KMS-11 (cell line): ENCODE measurements at regions not wholly inside any gene's neighbourhood (a gene's known extent, or its start where the extent isn't known, plus 50 kb on each side); places are given as distances from the start of the nearest gene placed in this dataset.

Experiments
- H2AFZ ChIP-seq: fragments of 200-600 bp; sonication (generic); 2 replicates; pipeline ENCODE4 v1.6.1; 2016; ENCODE audit warnings: antibody characterized with exemption, mixed run types, low read depth
- H3K27ac ChIP-seq: fragments of 200-600 bp; sonication (generic); 2 replicates; pipeline ENCODE4 v1.6.1; 2016; ENCODE audit warnings: mild to moderate bottlenecking, mixed run types
- H3K27me3 ChIP-seq: fragments of 200-600 bp; sonication (generic); 2 replicates; pipeline ENCODE4 v1.6.1; 2017; ENCODE audit warnings: mild to moderate bottlenecking, low read depth, mixed run types, moderate library complexity; ENCODE audit not compliant: insufficient read depth
- H3K36me3 ChIP-seq: fragments of 200-600 bp; sonication (generic); 2 replicates; pipeline ENCODE4 v1.6.1; 2017; ENCODE audit warnings: mild to moderate bottlenecking, mixed run types; ENCODE audit not compliant: insufficient read depth
- H3K4me1 ChIP-seq: fragments of 200-600 bp; sonication (generic); 2 replicates; pipeline ENCODE4 v1.6.1; 2016; ENCODE audit warnings: mild to moderate bottlenecking, low read depth, mixed run types; ENCODE audit not compliant: poor library complexity, severe bottlenecking
- H3K4me2 ChIP-seq: fragments of 200-600 bp; sonication (generic); 2 replicates; pipeline ENCODE4 v1.7.0; 2016; ENCODE audit warnings: mild to moderate bottlenecking, mixed run types
- H3K4me3 ChIP-seq: fragments of 200-600 bp; sonication (generic); IDR thresholded peaks from 2 replicates; pipeline ENCODE4 v1.6.1; 2017; ENCODE audit warnings: low read depth, low read length, mixed read lengths; ENCODE audit not compliant: insufficient read depth
- H3K79me2 ChIP-seq: fragments of 200-600 bp; sonication (generic); 2 replicates; pipeline ENCODE4 v1.6.1; 2016; ENCODE audit warnings: low read depth, mixed run types; ENCODE audit not compliant: insufficient read depth
- H3K9ac ChIP-seq: fragments of 200-600 bp; sonication (generic); 2 replicates; pipeline ENCODE4 v1.6.1; 2016; ENCODE audit warnings: mild to moderate bottlenecking, mixed run types
- H4K20me1 ChIP-seq: fragments of 200-600 bp; sonication (generic); 2 replicates; pipeline ENCODE4 v1.6.1; 2016; ENCODE audit warnings: mild to moderate bottlenecking, mixed run types; ENCODE audit not compliant: insufficient read depth
- TF ChIP-seq, protein P1 (sequence below): fragments of 200-600 bp; sonication (generic); conservative IDR thresholded peaks from 2 replicates; pipeline ENCODE4 v1.6.1; 2017; ENCODE audit warnings: low read depth, mild to moderate bottlenecking, antibody characterized with exemption, low read length, moderate library complexity, mixed read lengths

DNA sequence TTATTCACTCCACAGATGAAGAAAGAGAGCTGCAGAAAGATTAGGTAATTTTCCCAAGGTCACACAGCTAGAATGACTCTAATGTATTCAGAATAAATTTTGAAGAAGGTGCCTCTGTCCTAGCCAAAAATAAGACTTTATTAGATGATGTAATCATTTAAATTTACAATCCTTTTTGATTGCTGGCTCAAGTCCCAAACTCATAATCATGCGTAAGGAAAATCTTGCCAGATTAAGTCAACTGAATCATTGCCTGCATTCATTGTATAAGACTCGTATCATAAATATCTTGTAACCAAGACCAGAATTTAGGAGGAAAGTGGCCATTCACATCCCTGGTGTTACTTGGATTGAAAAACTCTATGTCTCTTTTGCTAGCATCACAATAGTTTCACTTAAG is 53.1 kb upstream of the STK39 start:
- Histone ChIP-seq H2AFZ (no peak overlapping the region), H3K4me2 (no peak overlapping the region), H3K4me3 (no peak overlapping the region), H3K9ac (no peak overlapping the region), H3K4me1 (no peaks in the 10 kb centered on the region), H3K27ac (no peak overlapping the region), H3K36me3 (no peaks in the 10 kb centered on the region), H3K79me2 (no peaks in the 10 kb centered on the region), H4K20me1 (no peaks in the 10 kb centered on the region), H3K27me3 (no peaks in the 10 kb centered on the region)
- TF ChIP-seq, protein P1, sequence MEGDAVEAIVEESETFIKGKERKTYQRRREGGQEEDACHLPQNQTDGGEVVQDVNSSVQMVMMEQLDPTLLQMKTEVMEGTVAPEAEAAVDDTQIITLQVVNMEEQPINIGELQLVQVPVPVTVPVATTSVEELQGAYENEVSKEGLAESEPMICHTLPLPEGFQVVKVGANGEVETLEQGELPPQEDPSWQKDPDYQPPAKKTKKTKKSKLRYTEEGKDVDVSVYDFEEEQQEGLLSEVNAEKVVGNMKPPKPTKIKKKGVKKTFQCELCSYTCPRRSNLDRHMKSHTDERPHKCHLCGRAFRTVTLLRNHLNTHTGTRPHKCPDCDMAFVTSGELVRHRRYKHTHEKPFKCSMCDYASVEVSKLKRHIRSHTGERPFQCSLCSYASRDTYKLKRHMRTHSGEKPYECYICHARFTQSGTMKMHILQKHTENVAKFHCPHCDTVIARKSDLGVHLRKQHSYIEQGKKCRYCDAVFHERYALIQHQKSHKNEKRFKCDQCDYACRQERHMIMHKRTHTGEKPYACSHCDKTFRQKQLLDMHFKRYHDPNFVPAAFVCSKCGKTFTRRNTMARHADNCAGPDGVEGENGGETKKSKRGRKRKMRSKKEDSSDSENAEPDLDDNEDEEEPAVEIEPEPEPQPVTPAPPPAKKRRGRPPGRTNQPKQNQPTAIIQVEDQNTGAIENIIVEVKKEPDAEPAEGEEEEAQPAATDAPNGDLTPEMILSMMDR = no peak

DNA sequence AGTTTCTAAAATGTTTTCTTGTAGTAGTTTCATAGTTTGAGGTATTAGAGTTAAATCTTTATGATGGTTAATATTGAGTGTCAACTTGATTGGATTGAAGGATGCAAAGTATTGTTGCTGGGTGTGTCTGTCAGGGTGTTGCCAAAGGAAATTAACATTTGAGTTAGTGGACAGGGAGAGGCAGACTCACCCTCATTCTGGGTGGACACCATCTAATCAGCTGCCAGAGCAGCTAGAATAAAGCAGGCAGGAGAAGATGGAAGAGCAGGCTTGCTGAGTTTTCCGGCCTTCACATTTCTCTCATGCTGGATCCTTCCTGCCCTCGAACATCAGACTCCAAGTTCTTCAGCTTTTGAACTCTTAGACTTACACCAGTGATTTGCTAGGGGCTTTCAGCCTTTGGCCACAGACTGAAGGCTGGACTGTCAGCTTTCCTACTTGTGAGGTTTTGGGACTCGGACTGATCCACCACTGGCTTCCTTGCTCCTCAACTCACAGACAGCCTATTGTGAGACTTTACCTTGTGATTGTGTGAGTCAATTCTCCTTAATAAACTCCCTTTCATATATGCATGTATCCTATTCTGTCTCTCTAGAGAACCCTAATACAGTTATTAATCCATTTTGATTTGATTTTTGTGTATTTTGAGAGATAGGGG is 56.8 kb upstream of the STK39 start:
- Histone ChIP-seq H3K27me3 (no peaks in the 10 kb centered on the region), H3K36me3 (no peaks in the 10 kb centered on the region), H3K27ac (no peak overlapping the region), H2AFZ (no peak overlapping the region), H3K79me2 (no peaks in the 10 kb centered on the region), H3K4me3 (no peak overlapping the region), H3K9ac (no peak overlapping the region), H3K4me1 (no peaks in the 10 kb centered on the region), H3K4me2 (no peak overlapping the region), H4K20me1 (no peaks in the 10 kb centered on the region)
- TF ChIP-seq, protein P1 = no peak

DNA sequence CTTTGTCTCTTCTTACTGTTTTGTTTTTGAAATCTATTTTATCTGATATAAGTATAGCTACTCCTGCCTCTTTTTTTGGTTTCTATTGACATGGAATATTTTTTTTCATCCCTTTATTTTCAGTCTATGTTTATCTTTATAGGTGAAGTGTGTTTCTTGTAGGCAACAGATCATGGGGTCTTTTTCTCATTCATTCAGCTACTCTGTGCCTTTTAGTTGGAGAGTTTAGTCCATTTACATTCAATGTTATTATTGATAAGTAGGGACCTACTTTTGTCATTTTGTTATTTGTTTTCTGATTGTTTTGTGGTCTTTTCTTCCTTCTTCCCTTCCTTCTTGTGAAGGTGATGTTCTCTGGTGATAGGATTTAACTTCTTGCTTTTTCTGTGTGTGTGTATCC is 60.0 kb upstream of the STK39 start:
- Histone ChIP-seq H3K36me3 (no peaks in the 10 kb centered on the region), H2AFZ (no peak overlapping the region), H3K9ac (no peak overlapping the region), H3K27me3 (no peaks in the 10 kb centered on the region), H4K20me1 (no peaks in the 10 kb centered on the region), H3K27ac (no peak overlapping the region), H3K4me2 (no peak overlapping the region), H3K79me2 (no peaks in the 10 kb centered on the region), H3K4me3 (no peak overlapping the region), H3K4me1 (peaks cover 13% of the 10 kb centered on the region)
- TF ChIP-seq, protein P1 = no peak

DNA sequence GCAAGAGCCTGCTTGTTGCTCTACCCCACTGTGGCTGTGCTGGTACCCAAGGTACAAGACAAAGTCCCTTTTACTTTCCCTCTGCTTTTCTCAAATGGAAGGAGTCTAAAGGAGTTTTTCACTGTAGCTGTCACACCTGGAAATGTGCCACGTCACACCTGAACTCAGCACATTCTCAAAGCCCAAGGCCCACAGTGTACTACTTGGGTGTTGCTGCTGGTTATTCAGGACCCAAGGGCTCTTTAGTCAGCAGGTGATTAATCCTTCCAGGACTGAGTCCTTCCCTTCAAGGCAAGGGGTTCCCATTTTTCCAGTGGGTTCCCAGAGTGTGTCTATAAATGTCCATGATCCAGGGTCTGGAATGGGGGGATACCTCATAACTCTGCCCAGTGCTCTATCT is 63.2 kb upstream of the STK39 start:
- no peak overlapping the region for H3K4me2 ChIP-seq
- TF ChIP-seq, protein P1 = no peak
- H4K20me1 ChIP-seq = no peaks in the 10 kb centered on the region
- H3K79me2 ChIP-seq = no peaks in the 10 kb centered on the region
- H3K27ac ChIP-seq = no peak overlapping the region
- H3K36me3 ChIP-seq = no peaks in the 10 kb centered on the region
- H3K9ac ChIP-seq = no peak overlapping the region
- peaks cover 21% of the 10 kb centered on the region for H3K4me1 ChIP-seq
- H3K27me3 ChIP-seq = no peaks in the 10 kb centered on the region
- H3K4me3 ChIP-seq = no peak overlapping the region
- no peak overlapping the region for H2AFZ ChIP-seq
